ENCODE measurements at regions not wholly inside any gene's neighbourhood (a gene's known extent, or its start where the extent isn't known, plus 50 kb on each side); places are given as distances from the start of the nearest gene placed in this dataset.
"Not testable (repeated sequence)": the region's sequence is repeated elsewhere in the genome, so short reads cannot be mapped to it uniquely, and the experiment has no call there.

- no peak for DNase-seq
These were observed 78.8 kb upstream of the ALKAL2 start for GRCh38 chr2:366706-367105.

- DNase-seq = no peak
These were observed 77.7 kb upstream of the ALKAL2 start for GRCh38 chr2:365367-366275.

DNA sequence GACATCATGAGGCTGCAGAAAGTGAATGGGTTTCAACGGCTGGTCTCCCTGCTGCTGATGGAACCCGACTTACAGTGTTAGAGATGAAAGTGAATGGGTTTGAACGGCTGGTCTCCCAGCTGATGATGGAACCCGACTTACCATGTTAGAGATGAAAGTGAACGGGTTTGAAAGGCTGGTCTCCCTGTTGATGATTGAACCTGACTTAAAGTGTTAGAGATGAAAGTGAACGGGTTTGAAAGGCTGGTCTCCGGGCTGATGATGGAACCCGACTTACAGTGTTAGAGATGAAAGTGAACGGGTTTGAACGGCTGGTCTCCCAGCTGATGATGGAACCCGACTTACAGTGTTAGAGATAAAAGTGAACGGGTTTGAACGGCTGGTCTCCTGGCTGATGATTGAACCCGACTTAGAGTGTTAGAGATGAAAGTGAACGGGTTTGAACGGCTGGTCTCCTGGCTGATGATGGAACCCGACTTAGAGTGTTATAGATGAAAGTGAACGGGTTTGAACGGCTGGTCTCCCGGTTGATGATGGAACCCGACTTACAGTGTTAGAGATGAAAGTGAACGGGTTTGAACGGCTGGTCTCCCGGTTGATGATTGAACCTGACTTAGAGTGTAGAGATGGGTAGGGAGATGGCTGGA, 76.1 kb upstream of the ALKAL2 start:
- no peak for DNase-seq

DNA sequence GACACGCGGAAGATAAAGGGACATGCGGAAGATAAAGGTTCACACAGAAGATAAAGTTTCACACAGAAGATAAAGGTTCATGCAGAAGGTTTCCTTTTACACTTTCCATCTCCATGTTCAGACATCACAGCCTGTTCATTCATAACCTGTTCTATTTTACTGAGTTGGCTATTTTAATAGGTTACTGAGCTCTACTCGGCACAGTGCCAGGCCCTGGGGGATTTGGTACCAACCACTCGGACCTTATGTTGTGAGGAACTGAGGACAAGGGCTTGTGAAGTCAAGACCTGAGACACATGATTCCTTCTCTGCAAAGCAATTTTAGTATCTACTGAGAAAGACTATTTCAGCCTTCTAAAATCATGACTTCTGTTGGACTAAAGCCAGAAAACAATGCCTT, 75.0 kb upstream of the ALKAL2 start:
- no peak for DNase-seq

DNA sequence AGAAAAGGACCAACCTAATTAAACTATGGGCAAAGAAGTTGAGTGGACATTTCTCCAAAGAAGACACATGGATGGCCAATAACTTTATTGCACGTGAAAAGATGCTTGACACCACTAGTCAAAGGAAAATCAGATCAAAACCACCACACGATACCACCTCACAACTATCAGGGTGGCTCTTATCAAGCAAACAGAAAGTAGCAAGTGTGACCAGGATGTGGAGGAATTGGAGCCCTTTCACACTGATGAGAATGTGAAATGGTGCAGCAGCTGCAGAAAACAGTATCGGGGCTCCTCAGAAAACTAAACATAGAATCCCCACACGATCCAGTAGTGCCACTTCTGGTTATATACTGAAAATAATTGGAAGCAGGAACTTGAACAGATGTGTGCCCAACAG, 72.2 kb upstream of the ALKAL2 start:
- no peak for DNase-seq

- DNase-seq = no peak
These were observed 71.2 kb upstream of the ALKAL2 start for GRCh38 chr2:359047-359446.

- no peak for DNase-seq
These were observed 69.9 kb upstream of the ALKAL2 start for GRCh38 chr2:357811-358210.

GRCh38 chr2:356304-356703, 68.4 kb upstream of the ALKAL2 start:
- not testable (repeated sequence) for DNase-seq

- no peak for DNase-seq
These were observed 67.9 kb upstream of the ALKAL2 start for GRCh38 chr2:355773-356172.

DNA sequence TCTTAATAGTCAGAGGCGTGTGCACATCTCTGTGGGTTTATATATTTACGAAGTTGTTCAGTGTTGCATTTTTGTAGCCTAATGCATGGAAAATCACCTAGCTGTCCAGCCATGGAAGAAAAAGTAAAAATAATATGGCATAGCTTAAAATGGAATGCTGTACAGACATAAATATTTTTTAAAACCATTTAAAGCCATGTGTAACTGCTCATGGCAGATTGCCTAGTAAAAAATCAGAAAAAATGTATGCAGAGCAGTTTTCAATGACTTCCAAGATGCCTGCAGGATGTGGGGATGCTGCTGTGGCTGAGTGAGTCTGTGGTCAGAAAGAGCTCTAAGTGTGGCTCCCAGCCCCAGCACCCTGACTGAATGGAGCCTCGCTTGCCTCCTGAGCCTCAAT, 64.8 kb upstream of the ALKAL2 start:
- no peak for DNase-seq

DNA sequence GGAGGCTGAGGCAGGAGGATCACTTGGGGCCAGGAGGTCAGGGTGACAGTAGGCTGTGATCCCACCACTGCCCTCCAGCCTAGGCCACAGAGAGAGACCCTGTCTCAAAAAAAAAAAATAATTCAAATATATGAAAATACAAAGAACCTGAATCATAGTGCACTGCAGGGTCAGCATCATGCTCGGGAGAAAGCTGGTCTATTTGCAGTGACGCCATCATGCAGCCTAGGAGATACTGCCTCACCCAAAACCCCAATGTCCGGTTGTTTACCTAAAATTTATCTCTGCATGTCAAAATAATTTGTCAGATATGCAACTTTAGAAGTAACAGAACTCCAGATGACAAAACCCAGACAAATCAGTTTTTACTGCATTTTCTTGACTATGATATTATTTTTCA, 61.5 kb upstream of the ALKAL2 start:
- DNase-seq = no peak

DNA sequence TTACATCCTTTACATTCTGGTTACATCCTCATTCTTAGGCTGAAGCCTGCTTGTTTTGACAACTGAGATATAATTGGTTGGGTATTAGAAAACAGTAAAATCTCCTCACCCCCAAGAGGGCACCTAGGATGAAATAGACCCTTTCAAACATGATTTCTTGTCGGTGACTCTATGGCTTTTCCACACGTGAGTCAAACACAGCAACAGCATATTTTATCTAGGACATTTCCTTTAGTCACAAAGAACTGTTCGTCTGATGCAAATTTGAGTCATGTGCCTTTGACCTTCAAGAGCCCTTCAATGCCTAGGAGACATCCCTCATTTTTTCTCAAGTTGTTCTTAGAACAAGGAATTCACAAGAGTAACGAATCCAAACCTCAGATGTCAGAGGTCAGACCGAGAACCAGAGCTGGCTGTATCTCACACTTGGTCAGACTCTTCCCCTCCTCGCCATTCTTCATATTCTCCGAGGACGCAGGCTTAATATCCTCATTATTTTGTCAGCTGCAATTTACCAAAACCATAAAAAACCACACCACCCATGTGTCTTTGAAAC, 60.5 kb upstream of the ALKAL2 start:
- no peak for DNase-seq

GRCh38 chr2:344811-345210, 56.9 kb upstream of the ALKAL2 start:
- DNase-seq = no peak

DNA sequence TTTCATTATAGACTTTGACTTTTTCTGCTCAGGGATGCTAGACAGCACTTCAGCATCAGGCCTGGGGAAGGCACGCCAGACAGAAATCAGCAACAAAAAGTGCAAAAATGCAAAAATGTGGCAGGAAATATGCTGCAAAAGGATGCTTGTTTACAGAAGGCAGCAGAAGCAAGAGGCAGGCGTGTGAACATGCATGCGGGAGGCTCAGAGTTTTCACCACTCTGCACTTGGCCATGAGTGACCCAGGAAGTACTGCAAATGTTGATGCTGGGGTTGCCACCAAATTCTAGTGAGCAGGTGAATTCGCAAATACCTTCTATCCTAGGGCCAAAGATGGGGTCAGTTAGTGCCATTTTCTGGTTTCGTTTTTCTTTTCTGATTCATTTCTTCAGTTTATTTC, 55.5 kb upstream of the ALKAL2 start:
- DNase-seq = no peak

GRCh38 chr2:341912-342311, 54.0 kb upstream of the ALKAL2 start:
- DNase-seq = no peak

DNA sequence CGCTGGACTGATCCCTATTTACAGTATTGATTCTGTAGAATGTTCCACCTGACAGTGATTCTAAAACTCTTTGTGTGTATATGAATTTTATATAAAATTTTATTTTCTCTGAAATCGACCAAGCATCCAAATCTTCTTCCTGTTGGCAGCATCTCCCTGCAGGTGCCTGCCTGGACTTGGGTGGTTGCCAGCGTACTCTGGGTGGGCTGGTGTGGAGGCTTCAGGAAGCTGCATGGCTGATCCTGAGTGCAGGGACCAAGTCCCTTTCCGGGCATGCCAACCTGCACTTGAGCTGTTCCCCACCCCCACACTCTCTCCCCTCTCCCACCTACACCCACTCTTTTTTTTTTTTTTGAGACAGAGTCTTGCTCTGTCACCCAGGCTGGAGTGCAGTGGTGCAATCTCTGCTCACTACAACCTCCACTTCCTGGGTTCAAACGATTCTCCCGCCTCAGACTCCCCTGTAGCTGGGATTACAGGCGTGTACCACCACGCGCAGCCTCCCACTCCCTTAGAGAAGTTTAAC, 53.2 kb upstream of the ALKAL2 start:
- no peak for DNase-seq
